Stimulated activated CD8-positive, alpha-beta memory T cell treated with anti-CD3 and anti-CD28 coated beads, Interleukin-4, amount 100 ng/mL, for 1 hour (primary cell): ENCODE measurements at regions not wholly inside any gene's neighbourhood (a gene's known extent, or its start where the extent isn't known, plus 50 kb on each side); places are given as distances from the start of the nearest gene placed in this dataset.

Source experiments
- DNase-seq, 2 donors: peaks; one replicate each; pipeline ENCODE4 v3.0.0-alpha.2; 2020; ENCODE audit warnings: low read depth in 2 of 2, low spot score in 1 of 2

DNA sequence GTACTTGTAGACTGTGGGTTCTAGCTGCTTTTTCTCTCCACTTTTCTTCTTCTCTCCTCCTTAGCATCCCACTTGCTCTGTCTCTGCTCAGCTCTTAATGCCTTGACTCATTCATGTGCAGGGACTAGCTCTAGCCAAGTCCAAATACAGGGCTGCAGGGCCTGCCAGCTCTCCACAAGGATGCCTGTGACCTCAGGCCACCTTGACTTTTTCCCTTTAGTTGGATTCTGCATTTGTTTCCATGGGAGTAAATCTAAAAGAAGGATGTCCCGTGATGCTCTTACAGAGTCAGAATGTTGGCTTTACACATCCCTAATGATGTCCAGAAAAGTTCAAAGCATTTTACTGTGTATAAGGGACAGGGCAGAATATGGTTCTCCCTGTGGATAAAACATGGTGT lies 101.8 kb upstream of the PREP start:
- DNase-seq, result no peak

DNA sequence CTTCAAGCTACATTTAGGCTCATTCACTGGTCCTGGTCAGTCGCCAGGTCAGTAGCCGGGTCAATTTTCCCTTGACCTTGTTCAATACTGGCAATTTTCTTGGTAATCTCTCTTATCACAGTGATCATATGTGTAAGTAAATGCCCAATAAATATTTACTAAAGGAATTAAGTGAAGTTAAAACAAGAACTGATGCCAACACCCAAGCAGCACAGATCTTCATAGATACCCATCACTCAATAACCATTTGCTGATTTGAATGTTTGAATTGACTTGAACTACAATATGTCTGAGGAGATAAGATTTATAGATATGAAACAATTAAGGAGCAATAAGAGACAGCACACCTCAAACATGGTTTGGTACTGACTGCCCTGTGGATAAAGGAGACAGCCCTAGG lies 100.8 kb upstream of the PREP start:
- no peak for DNase-seq

DNA sequence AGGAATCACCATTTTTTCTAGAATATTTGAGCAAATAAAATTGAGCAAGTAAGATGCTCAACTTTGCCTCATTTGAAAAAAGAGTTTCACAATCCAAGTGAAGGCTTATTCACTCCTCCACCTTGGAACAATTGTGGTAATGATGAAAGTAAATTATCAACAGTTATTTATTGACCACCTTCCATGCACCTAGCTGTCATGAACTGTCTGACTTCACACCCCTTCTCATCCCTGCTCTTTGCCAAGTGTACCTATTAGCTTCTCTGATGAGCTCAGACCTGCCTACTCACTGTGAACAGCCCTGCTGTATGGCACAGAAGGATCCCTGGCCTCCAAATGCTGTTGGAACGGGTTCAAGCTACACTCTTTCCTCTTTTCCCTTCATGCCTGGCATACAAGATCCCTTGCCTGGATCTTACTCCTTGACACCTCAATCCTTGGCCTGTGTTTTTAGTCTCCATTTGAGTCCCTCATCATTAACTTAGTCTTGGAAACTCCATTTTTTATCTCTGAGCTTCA lies 99.0 kb upstream of the PREP start:
- no peak for DNase-seq

DNA sequence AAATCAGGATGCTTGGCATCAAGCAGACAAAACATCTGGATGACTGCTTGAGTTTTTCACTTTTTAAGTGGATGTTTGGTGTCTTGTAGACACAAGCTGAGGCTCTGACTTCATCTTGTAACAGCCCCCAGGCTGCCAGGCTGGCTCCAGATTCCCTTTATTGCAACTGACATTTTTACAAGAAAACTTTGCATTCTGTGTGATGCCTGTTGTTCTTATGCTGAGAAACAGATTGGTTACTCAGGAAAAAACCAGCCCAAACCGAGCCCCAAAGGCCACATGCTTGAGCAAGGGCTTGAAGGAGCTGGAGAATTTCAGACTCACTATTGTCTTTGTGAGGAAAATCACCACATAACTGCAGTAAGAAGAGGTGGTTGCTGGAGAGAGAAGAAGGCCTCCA lies 98.4 kb upstream of the PREP start:
- no peak for DNase-seq

DNA sequence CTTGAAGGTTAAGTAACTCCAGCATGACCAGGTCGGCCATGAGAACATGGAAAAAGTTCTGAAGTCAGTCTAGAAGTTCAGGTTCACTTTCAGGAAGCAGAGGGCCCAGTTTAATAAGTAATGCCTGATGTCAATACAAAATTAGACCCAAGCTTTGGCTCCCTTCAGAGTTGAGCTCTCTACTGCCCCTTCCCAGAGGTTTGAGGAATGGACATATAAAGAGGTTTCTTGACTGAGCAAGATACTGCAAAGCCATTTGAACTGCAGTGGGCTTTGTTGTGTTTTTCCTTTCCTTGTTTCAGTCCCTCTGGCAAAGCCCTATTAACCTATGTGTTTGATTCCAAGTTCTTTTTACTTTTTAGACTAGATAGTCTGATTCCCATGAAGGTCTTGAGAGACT lies 97.8 kb upstream of the PREP start:
- no peak for DNase-seq

DNA sequence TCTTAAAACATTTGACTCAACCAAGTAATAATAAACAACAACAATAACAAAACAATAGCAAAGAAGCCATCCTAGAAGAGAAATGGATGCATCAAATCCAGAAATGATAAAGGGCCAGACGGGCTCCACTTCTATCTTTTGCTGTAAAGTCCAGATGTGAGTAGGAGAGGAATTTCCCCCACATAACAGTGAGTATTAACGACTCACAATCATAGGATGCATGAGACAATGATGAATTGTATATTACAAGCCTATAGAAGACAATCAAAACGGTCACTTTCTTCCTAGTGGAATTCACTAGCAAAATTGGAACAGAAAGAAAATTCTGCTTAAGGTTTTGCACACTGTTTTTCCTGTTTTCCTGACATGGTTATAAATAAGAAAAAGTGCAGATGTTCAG lies 97.0 kb upstream of the PREP start:
- no peak for DNase-seq

DNA sequence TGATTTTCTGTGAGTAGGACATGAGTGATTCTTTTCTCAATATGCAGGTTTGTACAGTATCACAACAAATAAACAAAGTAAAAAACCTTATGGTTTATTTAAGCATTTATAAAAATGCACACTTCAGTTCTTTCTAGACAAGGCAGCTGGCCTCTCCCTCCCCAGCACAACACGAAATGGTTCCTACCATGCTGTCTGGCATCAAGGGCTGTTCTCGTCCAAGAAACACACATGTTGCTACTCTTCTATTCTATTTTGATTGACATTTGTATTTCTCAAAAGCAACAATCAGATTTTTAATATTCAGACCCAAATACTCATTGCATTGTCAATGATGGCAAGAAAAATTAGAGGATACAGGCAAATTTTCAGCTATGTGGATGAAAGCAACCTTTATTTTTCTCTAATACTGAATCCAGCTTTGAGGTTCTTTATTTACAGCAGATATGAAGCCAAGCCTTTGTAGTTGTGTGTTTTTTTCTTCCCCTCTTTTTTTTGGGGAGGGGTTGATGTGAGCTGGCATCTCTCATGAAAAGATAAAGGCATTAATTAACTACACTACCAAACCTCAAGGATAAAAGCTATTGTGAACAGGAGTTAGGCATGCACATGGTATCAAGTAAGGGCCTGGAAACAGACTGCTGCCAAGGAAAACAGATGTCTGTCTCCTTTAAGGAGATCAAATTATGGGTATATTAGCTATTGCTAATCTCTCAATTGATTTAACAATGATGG lies 96.4 kb upstream of the PREP start:
- no peak for DNase-seq

DNA sequence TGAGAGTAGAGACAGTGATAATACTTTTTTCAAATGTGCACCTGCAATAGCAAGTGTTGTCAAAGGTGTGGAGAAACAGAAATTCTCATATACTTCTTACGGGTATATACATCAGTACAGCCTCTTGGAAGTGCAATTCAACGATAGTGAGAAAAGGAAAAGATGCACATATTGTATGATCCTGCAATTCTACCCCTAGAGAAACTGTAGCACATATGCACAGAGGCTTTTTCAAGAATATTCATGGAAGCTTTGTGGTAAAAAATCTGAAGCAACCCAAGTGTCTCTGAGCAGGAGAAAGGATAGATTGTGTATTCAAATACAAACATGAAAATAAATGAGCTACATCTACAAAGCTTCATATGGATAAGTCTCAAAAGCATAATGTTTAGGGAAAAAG lies 94.7 kb upstream of the PREP start:
- DNase-seq, result no peak

DNA sequence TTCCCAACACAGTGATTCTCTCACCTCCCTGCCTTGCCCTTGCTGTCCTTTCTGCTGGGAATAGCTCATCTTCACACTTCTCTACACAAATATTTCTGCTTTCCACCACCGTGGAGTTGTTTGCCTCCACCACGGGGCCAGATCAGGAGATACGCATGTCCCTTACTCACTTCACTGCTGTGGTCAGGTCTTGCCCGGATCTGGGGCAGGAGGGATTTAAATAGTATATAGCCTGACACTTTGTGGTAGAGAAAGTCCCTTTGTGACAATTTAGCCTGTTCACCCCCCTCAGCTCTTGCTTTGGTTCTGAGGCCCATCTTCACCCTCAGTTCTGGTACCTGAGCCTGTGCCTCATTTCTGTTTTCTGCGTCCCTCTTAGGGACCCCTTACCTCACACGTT lies 92.6 kb upstream of the PREP start:
- DNase-seq, result no peak

DNA sequence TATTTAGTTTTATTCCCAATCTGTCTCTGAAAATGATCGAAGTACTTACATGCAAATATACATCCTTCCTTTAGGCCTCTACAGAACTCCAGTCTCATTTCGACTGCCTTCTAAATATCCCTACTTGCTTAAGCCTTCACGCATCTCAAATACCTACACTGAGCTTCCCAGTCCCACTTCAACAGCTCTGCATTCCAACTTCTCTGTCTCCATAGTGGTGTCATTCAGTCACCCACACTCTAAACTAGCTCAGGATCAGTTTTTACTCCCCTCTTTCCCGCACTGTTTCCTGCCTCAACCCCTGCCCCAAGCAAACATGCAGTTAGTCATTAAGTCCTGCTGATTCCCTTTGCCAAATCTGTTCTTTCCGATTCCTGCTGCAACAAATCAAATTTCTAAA lies 91.8 kb upstream of the PREP start:
- no peak for DNase-seq

DNA sequence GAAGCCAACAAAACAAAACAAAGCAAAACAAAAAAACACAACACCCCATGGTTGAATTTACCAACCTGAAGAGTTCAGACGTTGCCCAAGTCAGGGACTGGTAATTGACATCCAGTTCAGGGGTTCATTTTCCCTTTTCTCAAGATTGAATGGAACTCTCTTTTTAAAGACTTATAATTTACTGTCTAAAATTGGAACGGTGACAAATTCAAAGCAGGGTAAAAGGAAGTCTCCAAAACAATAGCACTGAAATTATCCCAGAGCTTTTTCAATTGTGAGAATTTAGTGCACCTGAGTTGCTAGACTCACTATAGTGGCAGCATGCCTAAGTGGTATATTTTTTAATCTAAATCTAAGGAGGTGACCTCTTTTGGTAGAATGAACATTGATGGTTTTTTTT lies 90.9 kb upstream of the PREP start:
- no peak for DNase-seq

DNA sequence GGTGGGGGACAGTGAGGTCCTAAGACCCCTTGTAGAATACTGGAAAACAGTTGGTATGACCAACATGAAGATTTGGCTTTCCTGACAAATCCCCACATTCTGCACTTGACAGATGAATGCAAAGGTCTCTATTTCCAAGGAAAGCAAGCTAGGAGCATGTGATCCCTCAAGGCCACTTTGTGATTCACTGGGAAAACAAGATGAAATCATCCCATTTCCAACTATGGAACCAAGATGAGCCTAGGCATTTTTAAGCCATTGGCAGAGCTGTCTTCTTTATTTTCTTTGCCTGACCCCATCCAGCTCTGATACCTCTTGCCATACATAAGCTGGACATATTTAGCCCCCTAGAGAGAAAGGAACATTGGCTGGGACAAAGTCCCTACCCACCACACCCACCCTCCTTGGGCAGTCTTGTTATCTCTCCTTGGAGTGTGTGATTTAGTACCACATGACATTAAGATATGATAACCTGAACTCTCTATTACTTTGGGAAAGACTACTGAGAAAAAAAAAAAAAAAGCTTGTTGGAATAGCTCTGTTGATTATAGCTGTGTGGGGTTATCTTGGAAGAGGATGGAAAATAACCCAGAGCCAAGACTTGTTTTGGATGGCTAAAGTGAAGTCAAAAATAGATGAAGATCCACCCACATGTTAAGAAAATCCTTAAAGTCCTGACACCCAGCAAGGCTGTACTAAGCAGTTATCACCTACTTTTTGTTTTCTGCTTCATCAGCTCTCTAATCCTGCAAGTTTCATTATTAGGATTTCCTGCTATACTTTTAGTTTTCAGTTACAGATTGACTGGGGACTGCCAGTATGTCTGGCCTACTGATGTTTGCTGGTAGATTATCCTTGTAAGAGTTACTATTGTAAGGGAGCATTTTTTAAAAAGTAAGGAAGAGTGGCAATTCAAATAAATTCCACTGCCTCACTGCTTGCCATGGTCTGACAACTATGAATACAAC lies 90.1 kb upstream of the PREP start:
- DNase-seq, result no peak

DNA sequence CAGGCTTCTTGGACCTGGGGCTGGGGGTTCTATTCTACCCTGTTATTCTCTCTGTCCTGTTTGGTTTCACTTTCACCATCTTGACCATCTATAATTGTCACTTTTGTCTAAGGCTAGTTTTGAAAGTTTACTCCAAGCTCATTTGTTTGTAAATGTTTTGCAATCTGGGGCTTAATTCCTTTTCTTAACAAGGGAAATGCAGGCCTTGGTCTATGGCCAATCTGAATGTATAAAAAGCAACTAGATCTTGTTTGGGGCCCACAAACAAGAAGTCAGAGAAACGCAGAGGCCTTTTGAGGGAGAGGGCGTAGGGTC lies 86.3 kb upstream of the PREP start:
- no peak for DNase-seq

DNA sequence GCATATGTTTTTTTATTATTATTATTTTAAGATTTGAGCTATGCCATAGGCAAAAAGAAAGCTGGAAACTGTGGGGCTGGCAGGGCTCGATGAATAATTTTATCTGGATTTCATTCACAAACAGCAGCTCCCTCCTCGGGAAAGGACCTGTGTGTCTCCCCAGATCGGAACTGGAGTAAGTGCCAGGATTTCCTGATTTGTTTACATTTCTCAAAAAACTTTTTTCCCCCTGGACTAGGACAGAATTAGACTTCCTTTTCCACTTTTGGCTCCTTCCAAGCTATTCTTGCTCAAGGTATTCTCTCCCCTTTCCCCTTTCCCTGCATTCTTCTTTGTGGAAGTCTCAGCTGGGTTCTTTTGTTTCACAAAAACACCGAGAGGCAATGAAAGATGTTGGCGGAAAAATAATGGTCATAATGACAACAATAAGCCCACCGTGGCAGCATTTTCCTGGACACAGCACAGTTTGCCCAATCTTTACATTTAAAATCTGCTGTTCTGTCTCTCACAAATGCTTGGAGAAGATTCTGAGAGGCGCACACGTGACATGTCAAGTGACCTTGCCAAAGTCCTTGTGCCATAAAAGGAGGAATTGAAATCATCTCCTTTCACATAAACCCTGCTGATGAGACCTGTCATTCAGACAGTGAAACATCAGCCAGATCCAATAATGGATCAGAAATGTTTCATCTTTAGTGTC lies 85.8 kb upstream of the PREP start:
- DNase-seq, result no peak

DNA sequence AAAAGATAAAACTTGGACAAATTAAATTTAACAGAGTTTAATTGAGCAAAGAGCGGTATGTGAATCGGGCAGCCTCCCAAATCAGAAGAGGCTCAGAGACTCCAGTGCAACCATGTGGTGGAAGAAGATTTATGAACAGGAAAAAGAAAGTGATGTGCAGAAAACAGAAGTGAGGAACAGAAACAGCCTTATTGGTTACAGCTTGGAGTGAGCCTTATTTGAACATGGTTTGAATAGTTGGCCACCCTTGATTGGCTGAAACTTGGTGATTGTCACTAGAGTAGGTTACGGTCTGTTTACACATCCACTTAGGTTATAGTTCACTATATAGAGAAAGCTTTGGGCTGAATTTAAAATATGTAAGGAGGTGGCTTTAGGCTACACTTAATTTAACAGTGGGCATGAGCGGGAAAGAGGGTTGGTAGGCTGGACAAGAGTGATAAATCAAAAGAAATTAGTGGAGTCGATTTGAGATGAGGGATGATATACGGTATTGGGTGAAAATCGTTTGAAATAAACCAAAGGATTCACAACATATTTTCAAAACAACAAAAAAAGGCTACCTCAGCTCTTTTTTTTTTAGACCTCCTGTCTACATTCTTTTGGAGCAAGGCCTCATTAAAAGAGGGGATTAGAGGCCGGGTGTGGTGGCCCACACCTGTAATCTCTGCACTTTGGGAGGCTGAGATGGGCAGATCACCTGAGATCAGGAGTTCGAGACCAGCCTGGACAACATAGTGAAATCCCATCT lies 84.3 kb upstream of the PREP start:
- DNase-seq, result no peak

DNA sequence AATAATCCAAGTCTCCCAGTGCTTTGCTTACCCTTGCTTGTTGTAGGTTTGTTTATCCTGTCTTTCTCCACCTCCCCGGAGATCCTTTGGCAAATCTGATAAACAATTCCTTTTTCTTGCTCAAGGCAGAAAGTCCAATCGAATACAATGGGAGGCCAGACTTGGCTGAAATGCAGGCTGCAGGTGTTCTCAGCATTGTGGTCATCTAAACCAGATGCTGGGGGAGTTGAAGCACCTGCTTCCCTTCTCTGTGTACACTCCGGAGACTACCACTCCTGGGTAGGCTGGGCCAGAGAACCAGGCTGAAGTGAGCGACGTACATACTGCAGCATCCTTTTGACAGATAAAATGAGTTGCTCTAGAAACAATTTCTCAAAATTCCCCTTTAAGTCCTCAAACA lies 82.6 kb upstream of the PREP start:
- no peak for DNase-seq

DNA sequence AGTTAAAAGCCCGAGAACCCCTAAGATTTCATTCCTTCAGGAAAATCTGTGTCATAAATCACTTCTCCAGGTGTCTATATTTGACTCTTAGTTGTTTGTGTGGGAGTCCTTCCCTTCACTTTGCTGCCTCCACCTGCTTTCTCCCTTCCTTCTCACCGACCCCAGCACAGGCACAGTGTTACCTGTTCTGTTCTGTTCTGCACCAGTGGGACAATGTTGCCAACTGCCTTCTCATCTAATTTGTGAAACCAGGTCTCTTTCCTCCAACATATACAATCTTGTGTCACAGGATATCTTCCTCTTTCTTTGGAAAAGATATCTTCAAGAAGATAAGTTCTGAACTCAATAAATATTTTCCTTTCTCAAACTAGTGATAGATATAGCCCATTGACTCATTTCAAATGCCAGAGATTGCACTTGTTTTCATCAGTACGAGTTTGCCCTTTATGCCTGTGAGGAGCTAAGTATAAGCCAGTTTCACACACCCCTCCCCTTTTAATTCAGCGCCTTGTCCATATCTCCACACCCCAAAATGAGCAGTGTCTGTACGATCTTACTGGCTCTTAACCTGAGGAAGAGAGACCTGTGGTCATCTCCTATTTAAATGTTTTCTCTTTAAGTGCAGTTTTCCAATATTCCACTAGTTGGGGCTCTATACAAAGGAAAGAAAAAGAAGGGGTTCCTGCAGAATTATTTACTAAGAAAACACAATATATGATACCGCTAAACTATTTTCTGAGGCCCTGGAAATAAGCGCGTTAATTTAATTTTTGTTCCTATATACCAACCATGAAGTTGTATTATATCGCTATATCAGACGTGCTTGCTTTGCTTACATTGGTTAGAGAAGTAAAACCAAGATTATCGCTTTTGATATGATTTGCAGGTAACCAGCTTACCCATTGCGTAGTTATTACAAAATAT lies 81.6 kb upstream of the PREP start:
- DNase-seq, result no peak

DNA sequence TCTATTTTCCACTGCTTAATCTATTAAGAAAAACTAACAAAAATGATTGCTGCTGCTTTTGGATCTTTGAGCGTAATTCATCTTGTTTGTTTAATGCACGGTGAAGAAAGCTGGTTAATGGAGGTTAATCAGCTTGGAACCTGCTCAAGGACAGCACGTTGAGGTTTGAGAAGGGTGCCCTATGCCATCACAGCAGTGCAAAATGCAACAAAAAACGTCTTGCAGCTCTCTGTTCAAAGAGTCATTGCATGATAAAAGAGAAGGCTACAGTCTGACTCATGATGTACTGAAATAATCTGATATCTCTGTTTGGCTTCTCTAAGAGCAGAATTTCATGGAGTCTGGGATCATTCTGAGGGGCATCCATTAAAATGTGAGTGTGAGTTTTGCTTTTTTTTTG lies 80.6 kb upstream of the PREP start:
- DNase-seq, result no peak

DNA sequence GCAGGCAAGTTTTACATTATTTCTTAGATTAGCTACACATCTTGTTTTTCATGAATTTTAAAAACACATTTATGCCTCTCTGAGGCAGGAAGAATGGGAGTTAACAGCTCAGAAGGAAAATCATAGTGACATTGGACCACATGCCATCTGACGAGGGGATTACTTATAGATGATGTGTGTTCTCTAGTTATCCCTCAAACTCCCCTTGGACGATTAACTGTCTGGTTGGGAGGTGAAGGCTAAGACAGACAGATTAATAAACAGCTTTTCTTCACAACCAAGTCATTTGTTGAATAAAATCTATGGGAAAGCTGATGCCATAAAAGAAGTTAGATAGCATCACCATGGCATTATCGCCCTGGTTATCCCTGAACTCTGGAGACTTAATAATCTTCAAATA lies 80.0 kb upstream of the PREP start:
- no peak for DNase-seq

DNA sequence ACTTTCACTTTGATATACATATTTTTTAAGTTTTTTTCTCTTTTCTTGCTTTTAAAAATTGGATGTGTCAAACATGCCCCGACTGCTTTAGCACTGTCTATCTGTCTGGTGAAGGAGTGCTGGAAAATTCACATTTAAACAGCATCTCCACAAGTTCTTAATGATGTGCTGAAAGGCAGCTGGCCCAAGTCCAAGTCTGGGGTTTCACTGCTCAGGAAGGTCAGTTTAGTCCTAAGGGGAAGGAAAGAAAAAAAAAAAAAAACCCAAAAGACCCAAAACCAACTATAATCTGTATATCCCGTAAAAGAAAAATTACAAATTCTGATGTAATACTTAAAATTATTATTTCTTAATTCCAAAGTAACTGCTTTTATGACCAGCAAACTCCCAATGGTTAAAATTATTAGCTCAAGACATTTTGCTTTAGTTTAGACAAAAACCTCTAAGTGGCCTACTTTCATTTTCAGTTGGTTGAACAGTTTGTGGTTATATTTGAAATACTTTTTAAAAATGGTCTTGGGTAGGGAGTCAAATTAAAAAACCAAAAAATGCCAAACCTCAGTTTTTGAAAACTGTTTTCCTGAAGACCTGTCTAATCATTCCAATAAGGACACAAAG lies 79.5 kb upstream of the PREP start:
- no peak for DNase-seq
